GM23338 (cell line): ENCODE measurements at regions not wholly inside any gene's neighbourhood (a gene's known extent, or its start where the extent isn't known, plus 50 kb on each side); places are given as distances from the start of the nearest gene placed in this dataset.

Experiments
- ATAC-seq: fragments of 200-7000 bp; cut with Tn5 transposase; 3 replicates; pipeline ENCODE4 v1.9.1; 2020
- DNase-seq: peaks from one replicate; pipeline ENCODE4 v3.0.0-alpha.2; 2015; ENCODE audit warnings: low spot score
- H2AFZ ChIP-seq: fragments of 200-600 bp; sonication (generic); 2 replicates; pipeline ENCODE4 v1.8.0; 2016; ENCODE audit warnings: antibody characterized with exemption, mild to moderate bottlenecking, moderate library complexity
- H3F3A ChIP-seq: fragments of 200-600 bp; sonication (generic); replicated peaks from 2 replicates; pipeline ENCODE4 v1.8.0; 2017; ENCODE audit warnings: antibody characterized with exemption, mixed run types, low read depth
- H3K27ac ChIP-seq: fragments of 200-600 bp; sonication (generic); 2 replicates; pipeline ENCODE4 v1.6.1; 2016; ENCODE audit warnings: low read depth
- H3K27me3 ChIP-seq: fragments of 200-600 bp; sonication (generic); 2 replicates; pipeline ENCODE4 v1.8.0; 2016; ENCODE audit warnings: mild to moderate bottlenecking, mixed run types, moderate library complexity; ENCODE audit not compliant: insufficient read depth
- H3K36me3 ChIP-seq: fragments of 200-600 bp; sonication (generic); 2 replicates; pipeline ENCODE4 v1.8.0; 2016; ENCODE audit warnings: mild to moderate bottlenecking; ENCODE audit not compliant: insufficient read depth
- H3K4me1 ChIP-seq: fragments of 200-600 bp; sonication (generic); 2 replicates; pipeline ENCODE4 v1.8.0; 2016; ENCODE audit warnings: mild to moderate bottlenecking, moderate library complexity; ENCODE audit not compliant: insufficient read depth
- H3K4me2 ChIP-seq: fragments of 200-600 bp; sonication (generic); 2 replicates; pipeline ENCODE4 v1.7.1; 2017; ENCODE audit warnings: mixed run types
- H3K4me3 ChIP-seq: fragments of 200-600 bp; sonication (generic); 2 replicates; pipeline ENCODE4 v1.6.1; 2016; ENCODE audit warnings: mixed run types
- H3K79me2 ChIP-seq: fragments of 200-600 bp; sonication (generic); replicated peaks from 2 replicates; pipeline ENCODE4 v1.8.0; 2017; ENCODE audit warnings: mild to moderate bottlenecking; ENCODE audit not compliant: insufficient read depth
- H3K9me2 ChIP-seq: fragments of 200-600 bp; sonication (generic); 2 replicates; pipeline ENCODE4 v1.8.0; 2017; ENCODE audit not compliant: insufficient read depth
- H4K20me1 ChIP-seq: fragments of 200-600 bp; sonication (generic); replicated peaks from 2 replicates; pipeline ENCODE4 v1.8.0; 2017; ENCODE audit warnings: mild to moderate bottlenecking; ENCODE audit not compliant: insufficient read depth
- H3K27ac Mint-ChIP-seq: 2 replicates; pipeline ENCODE4 v1.8.0; 2020; ENCODE audit warnings: inconsistent platforms, mild to moderate bottlenecking, moderate library complexity, mixed read lengths
- H3K27me3 Mint-ChIP-seq: 3 replicates; pipeline ENCODE4 v1.8.0; 2022; ENCODE audit warnings: low read depth, mild to moderate bottlenecking, moderate library complexity, mixed read lengths, inconsistent platforms; ENCODE audit not compliant: insufficient read depth, poor library complexity
- H3K36me3 Mint-ChIP-seq: 3 replicates; pipeline ENCODE4 v1.8.0; 2021; ENCODE audit warnings: low read depth, mild to moderate bottlenecking, inconsistent platforms, moderate library complexity, mixed read lengths
- H3K4me1 Mint-ChIP-seq: 3 replicates; pipeline ENCODE4 v1.8.0; 2020; ENCODE audit warnings: mild to moderate bottlenecking, inconsistent platforms, mixed read lengths
- H3K4me3 Mint-ChIP-seq: 3 replicates; pipeline ENCODE4 v1.8.0; 2021; ENCODE audit warnings: moderate library complexity, mild to moderate bottlenecking, inconsistent platforms, mixed read lengths
- H3K9me3 Mint-ChIP-seq: 3 replicates; pipeline ENCODE4 v1.8.0; 2020; ENCODE audit warnings: moderate library complexity, mild to moderate bottlenecking, inconsistent platforms, mixed read lengths
- CTCF ChIP-seq, 2 experiments: fragments of 200-600 bp in 1 of 2; sonication (generic) in 1 of 2; conservative IDR thresholded peaks; 2 replicates each; pipeline versions ENCODE4 v1.5.1 to v1.6.1; 2016 to 2017; ENCODE audit warnings: antibody characterized with exemption in 2 of 2, low read depth in 2 of 2, mild to moderate bottlenecking in 2 of 2, moderate library complexity in 1 of 2
- EZH2 ChIP-seq: fragments of 200-600 bp; sonication (generic); IDR thresholded peaks from one replicate; pipeline ENCODE4 v1.8.0; 2017; ENCODE audit warnings: antibody characterized with exemption, mild to moderate bottlenecking, low read depth; ENCODE audit not compliant: unreplicated experiment
- EZH2phosphoT487 ChIP-seq: fragments of 200-600 bp; sonication (generic); IDR thresholded peaks from one replicate; pipeline ENCODE4 v1.8.1; 2018; ENCODE audit warnings: antibody characterized with exemption; ENCODE audit not compliant: unreplicated experiment
- JUNB ChIP-seq: IDR thresholded peaks from one replicate; pipeline ENCODE4 v1.6.1; 2016; ENCODE audit warnings: antibody characterized with exemption; ENCODE audit not compliant: unreplicated experiment
- NANOG ChIP-seq: IDR thresholded peaks from 2 replicates; pipeline ENCODE4 v1.6.1; 2016; ENCODE audit warnings: antibody characterized with exemption, borderline replicate concordance
- POLR2AphosphoS5 ChIP-seq: IDR thresholded peaks from 2 replicates; pipeline ENCODE4 v1.6.1; 2016; ENCODE audit warnings: antibody characterized with exemption, low read depth
- STAT1 ChIP-seq: IDR thresholded peaks from one replicate; pipeline ENCODE4 v1.6.1; 2016; ENCODE audit warnings: antibody characterized with exemption; ENCODE audit not compliant: unreplicated experiment
- ZNF114 ChIP-seq: fragments of 250-450 bp; sonication (Bioruptor Pico); IDR thresholded peaks from 2 replicates; pipeline ENCODE4 v1.5.0; 2020; ENCODE audit warnings: mild to moderate bottlenecking, moderate library complexity
- ZNF331 ChIP-seq: fragments of 250-450 bp; sonication (Bioruptor Pico); IDR thresholded peaks from 2 replicates; pipeline ENCODE4 v1.5.0; 2020; ENCODE audit warnings: low read depth, mild to moderate bottlenecking, moderate library complexity
- ZNF462 ChIP-seq: fragments of 250-450 bp; sonication (Bioruptor Pico); IDR thresholded peaks from 2 replicates; pipeline ENCODE4 v1.5.0; 2020; ENCODE audit warnings: mild to moderate bottlenecking, moderate library complexity

- H3K27me3 Mint-ChIP-seq: no peaks in the 10 kb centered on the region
- Histone ChIP-seq H3K79me2 (no peaks in the 10 kb centered on the region), H3K4me3 (no peak overlapping the region), H3K4me2 (no peak overlapping the region), H3K4me1 (no peaks in the 10 kb centered on the region), H3K27ac (no peak overlapping the region), H3K27me3 (no peaks in the 10 kb centered on the region), H2AFZ (no peak overlapping the region), H3K9me2 (no peaks in the 10 kb centered on the region), H3F3A (no peaks in the 10 kb centered on the region), H4K20me1 (no peaks in the 10 kb centered on the region), H3K36me3 (no peaks in the 10 kb centered on the region)
- no peak for TF ChIP-seq EZH2phosphoT487
- TF ChIP-seq CTCF (conservative IDR thresholded peaks at IDR 0.05; ENCODE audit: low read depth in 2 of 2): no peak
- TF ChIP-seq POLR2AphosphoS5: no peak
- TF ChIP-seq JUNB: no peak
- no peak for TF ChIP-seq ZNF114 (CRISPR knock-in tag)
- TF ChIP-seq ZNF331 (CRISPR knock-in tag): no peak
- TF ChIP-seq NANOG: no peak
- TF ChIP-seq EZH2: no peak
- no peak for TF ChIP-seq ZNF462 (CRISPR knock-in tag)
- TF ChIP-seq STAT1: no peak
- H3K36me3 Mint-ChIP-seq: peaks cover 2% of the 10 kb centered on the region; the same call in 1 of the 3 replicates
- H3K9me3 Mint-ChIP-seq: peaks cover 2% of the 10 kb centered on the region; the same call in 1 of the 3 replicates
- no peak for ATAC-seq
- no peak overlapping the region for H3K4me3 Mint-ChIP-seq
- no peak overlapping the region for H3K27ac Mint-ChIP-seq
- DNase-seq: no peak
- H3K4me1 Mint-ChIP-seq: no peaks in the 10 kb centered on the region
Observed at GRCh38 chr5:105978011-105978410, 1692.7 kb downstream of the EFNA5 start.
